NCI-H526 (cell line): ENCODE measurements at regions not wholly inside any gene's neighbourhood (a gene's known extent, or its start where the extent isn't known, plus 50 kb on each side); places are given as distances from the start of the nearest gene placed in this dataset.
"Not testable (repeated sequence)": the region's sequence is repeated elsewhere in the genome, so short reads cannot be mapped to it uniquely, and the experiment has no call there.

Source experiments
- DNase-seq, 2 experiments: peaks; one replicate each; lab custom pipeline; 2025; lab: John Stamatoyannopoulos, UW

GRCh38 chr2:224111576-224111975, 72.5 kb upstream of the SERPINE2 start:
- no peak for DNase-seq

GRCh38 chr2:224110811-224111210, 71.7 kb upstream of the SERPINE2 start:
- DNase-seq: no peak

GRCh38 chr2:224109751-224110150, 70.7 kb upstream of the SERPINE2 start:
- DNase-seq: no peak

- no peak for DNase-seq
Observed at GRCh38 chr2:224106794-224107193, 67.7 kb upstream of the SERPINE2 start.

GRCh38 chr2:224104668-224105386, 65.7 kb upstream of the SERPINE2 start:
- no peak for DNase-seq

GRCh38 chr2:224103651-224104050, 64.6 kb upstream of the SERPINE2 start:
- no peak for DNase-seq

GRCh38 chr2:224102991-224103390, 63.9 kb upstream of the SERPINE2 start:
- DNase-seq: no peak

- DNase-seq: no peak
Observed at GRCh38 chr2:224101820-224102630, 62.9 kb upstream of the SERPINE2 start.

GRCh38 chr2:224099861-224100643, 61.0 kb upstream of the SERPINE2 start:
- no peak for DNase-seq

GRCh38 chr2:224098481-224099230, 59.6 kb upstream of the SERPINE2 start:
- no peak for DNase-seq

GRCh38 chr2:224094413-224094812, 55.3 kb upstream of the SERPINE2 start:
- DNase-seq: no peak

- not testable (repeated sequence) for DNase-seq
Observed at GRCh38 chr2:224091671-224092070, 52.6 kb upstream of the SERPINE2 start.

- DNase-seq: not testable (repeated sequence)
Observed at GRCh38 chr2:224089606-224090005, 50.5 kb upstream of the SERPINE2 start.
